Parathyroid adenoma (tissue), 2 donors: ENCODE measurements at regions not wholly inside any gene's neighbourhood (a gene's known extent, or its start where the extent isn't known, plus 50 kb on each side); places are given as distances from the start of the nearest gene placed in this dataset.

Source experiments
- H2AFZ ChIP-seq: fragments of 300-600 bp; sonication (generic); one replicate; pipeline ENCODE4 v1.7.0; 2017; ENCODE audit warnings: antibody characterized with exemption, mild to moderate bottlenecking
- H3K27ac ChIP-seq: fragments of 300-600 bp; sonication (generic); one replicate; pipeline ENCODE4 v1.7.0; 2017
- H3K27me3 ChIP-seq: fragments of 300-600 bp; sonication (generic); one replicate; pipeline ENCODE4 v1.7.0; 2017; ENCODE audit warnings: low read length; ENCODE audit not compliant: control insufficient read depth, insufficient read depth
- H3K36me3 ChIP-seq: fragments of 300-600 bp; sonication (generic); one replicate; pipeline ENCODE4 v1.7.0; 2017; ENCODE audit warnings: low read length; ENCODE audit not compliant: control insufficient read depth, insufficient read depth
- H3K4me1 ChIP-seq: fragments of 300-600 bp; sonication (generic); one replicate; pipeline ENCODE4 v1.7.0; 2017; ENCODE audit warnings: control low read depth
- H3K4me2 ChIP-seq: fragments of 300-600 bp; sonication (generic); one replicate; pipeline ENCODE4 v1.7.0; 2017; ENCODE audit warnings: low read length
- H3K4me3 ChIP-seq: fragments of 300-600 bp; sonication (generic); one replicate; pipeline ENCODE4 v1.7.0; 2017; ENCODE audit warnings: low read depth, low read length
- H3K79me2 ChIP-seq: fragments of 300-600 bp; sonication (generic); one replicate; pipeline ENCODE4 v1.7.0; 2017; ENCODE audit warnings: control low read depth
- H3K9ac ChIP-seq: fragments of 300-600 bp; sonication (generic); one replicate; pipeline ENCODE4 v1.7.0; 2017; ENCODE audit warnings: mild to moderate bottlenecking
- H3K9me3 ChIP-seq: fragments of 300-600 bp; sonication (generic); one replicate; pipeline ENCODE4 v1.7.0; 2017; ENCODE audit warnings: low read length; ENCODE audit not compliant: control insufficient read depth
- CTCF ChIP-seq: fragments of 300-600 bp; sonication (generic); IDR thresholded peaks from one replicate; pipeline ENCODE4 v1.7.0; 2017; ENCODE audit warnings: antibody characterized with exemption, mild to moderate bottlenecking
- donor health status: primary hyperparathyroidism.

GRCh38 chr10:3016016-3016415 is 51.3 kb upstream of the PFKP start:
- no peak overlapping the region for H3K9ac ChIP-seq
- no peaks in the 10 kb centered on the region for H3K9me3 ChIP-seq
- no peak for TF ChIP-seq CTCF
- no peak overlapping the region for H3K4me3 ChIP-seq
- H3K79me2 ChIP-seq = no peaks in the 10 kb centered on the region
- H3K27me3 ChIP-seq = no peaks in the 10 kb centered on the region
- no peak overlapping the region for H2AFZ ChIP-seq
- no peaks in the 10 kb centered on the region for H3K4me1 ChIP-seq
- no peak overlapping the region for H3K27ac ChIP-seq
- H3K4me2 ChIP-seq = no peak overlapping the region
- H3K36me3 ChIP-seq = no peaks in the 10 kb centered on the region

GRCh38 chr10:3014968-3015367 is 52.4 kb upstream of the PFKP start:
- Histone ChIP-seq H3K79me2 (no peaks in the 10 kb centered on the region), H3K36me3 (no peaks in the 10 kb centered on the region), H3K4me1 (no peaks in the 10 kb centered on the region), H2AFZ (no peak overlapping the region), H3K9ac (no peak overlapping the region), H3K9me3 (no peaks in the 10 kb centered on the region), H3K4me2 (no peak overlapping the region), H3K27me3 (no peaks in the 10 kb centered on the region), H3K27ac (no peak overlapping the region), H3K4me3 (no peak overlapping the region)
- TF ChIP-seq CTCF = no peak

GRCh38 chr10:3012223-3012622 is 55.1 kb upstream of the PFKP start:
- Histone ChIP-seq H3K9me3 (no peaks in the 10 kb centered on the region), H3K4me1 (no peaks in the 10 kb centered on the region), H3K27ac (no peak overlapping the region), H3K9ac (no peak overlapping the region), H3K36me3 (no peaks in the 10 kb centered on the region), H3K27me3 (no peaks in the 10 kb centered on the region), H2AFZ (no peak overlapping the region), H3K79me2 (no peaks in the 10 kb centered on the region), H3K4me2 (no peak overlapping the region), H3K4me3 (no peak overlapping the region)
- TF ChIP-seq CTCF = no peak

GRCh38 chr10:3010816-3011460 is 56.4 kb upstream of the PFKP start:
- Histone ChIP-seq H3K4me3 (no peak overlapping the region), H3K4me1 (no peaks in the 10 kb centered on the region), H3K9ac (no peak overlapping the region), H3K79me2 (no peaks in the 10 kb centered on the region), H3K27me3 (no peaks in the 10 kb centered on the region), H3K36me3 (no peaks in the 10 kb centered on the region), H3K9me3 (no peaks in the 10 kb centered on the region), H2AFZ (no peak overlapping the region), H3K27ac (no peak overlapping the region), H3K4me2 (no peak overlapping the region)
- TF ChIP-seq CTCF = no peak

GRCh38 chr10:3010334-3010733 is 57.0 kb upstream of the PFKP start:
- no peaks in the 10 kb centered on the region for H3K79me2 ChIP-seq
- no peak overlapping the region for H3K4me2 ChIP-seq
- no peak overlapping the region for H3K9ac ChIP-seq
- H3K27ac ChIP-seq = no peak overlapping the region
- no peak for TF ChIP-seq CTCF
- no peaks in the 10 kb centered on the region for H3K9me3 ChIP-seq
- no peaks in the 10 kb centered on the region for H3K4me1 ChIP-seq
- no peak overlapping the region for H3K4me3 ChIP-seq
- no peaks in the 10 kb centered on the region for H3K27me3 ChIP-seq
- H3K36me3 ChIP-seq = no peaks in the 10 kb centered on the region
- H2AFZ ChIP-seq = no peak overlapping the region
